Esophagus mucosa (tissue), 1 donor: ENCODE measurements at regions not wholly inside any gene's neighbourhood (a gene's known extent, or its start where the extent isn't known, plus 50 kb on each side); places are given as distances from the start of the nearest gene placed in this dataset.
"Not testable (repeated sequence)": the region's sequence is repeated elsewhere in the genome, so short reads cannot be mapped to it uniquely, and the experiment has no call there.

ENCODE experiments used
- ATAC-seq: fragments of 200-7000 bp; cut with Tn5 transposase; one replicate; pipeline ENCODE4 v1.9.1; 2020
- donor health status: DM: yes; HTN: yes; CAD: no.

GRCh38 chr7:9919-10318, 182.5 kb upstream of the FAM20C start:
- not testable (repeated sequence) for ATAC-seq

- ATAC-seq = peak; percentile 81
Measured at GRCh38 chr7:32565-33280, 159.6 kb upstream of the FAM20C start.

- ATAC-seq = peak; percentile 39
Measured at GRCh38 chr7:35121-35541, 157.2 kb upstream of the FAM20C start.

DNA sequence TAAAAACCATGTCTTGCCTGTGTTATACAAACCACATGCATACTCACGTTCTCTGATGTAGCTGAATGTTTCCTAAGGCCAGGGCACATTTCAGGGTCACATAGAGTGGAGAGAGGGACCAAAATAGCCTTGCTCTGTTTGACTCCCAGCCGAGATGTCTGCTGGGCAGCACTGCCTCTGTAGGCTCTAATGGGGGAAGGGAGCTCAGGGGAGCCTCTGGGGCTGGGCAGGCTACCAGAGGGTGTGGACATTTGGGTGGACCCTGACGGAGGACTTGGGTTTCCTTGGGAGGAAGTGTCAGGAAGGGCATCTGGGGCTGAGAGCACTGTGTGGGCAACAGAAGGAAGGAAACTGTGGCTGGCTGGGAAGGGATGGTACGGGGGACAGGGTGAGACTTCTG, 155.8 kb upstream of the FAM20C start:
- ATAC-seq = not testable (repeated sequence)

DNA sequence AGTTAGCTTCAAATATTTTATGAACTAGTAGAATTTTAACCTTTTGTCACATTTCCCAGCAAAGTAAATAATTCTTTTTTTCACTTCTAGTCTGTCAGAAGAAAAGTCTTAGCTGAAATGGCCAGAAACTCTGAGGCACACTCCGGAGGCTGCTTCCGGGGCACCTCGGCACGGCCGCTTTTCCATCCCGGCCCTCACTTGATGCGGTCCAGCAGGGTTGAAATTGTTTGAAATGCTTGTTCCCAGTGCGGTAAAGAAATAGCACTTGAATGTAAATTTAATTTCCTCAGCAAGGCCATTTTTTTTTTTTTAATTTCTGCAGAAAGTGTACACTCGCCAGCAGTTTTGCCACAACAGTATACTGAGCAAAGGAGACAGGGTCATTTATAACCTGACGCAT, 154.7 kb upstream of the FAM20C start:
- ATAC-seq = not testable (repeated sequence)

GRCh38 chr7:38444-38843, 153.9 kb upstream of the FAM20C start:
- not testable (repeated sequence) for ATAC-seq

- peak; percentile 49 for ATAC-seq
Measured at GRCh38 chr7:39984-40740, 152.2 kb upstream of the FAM20C start.

GRCh38 chr7:40799-41750, 151.3 kb upstream of the FAM20C start:
- ATAC-seq = peak; percentile 57

DNA sequence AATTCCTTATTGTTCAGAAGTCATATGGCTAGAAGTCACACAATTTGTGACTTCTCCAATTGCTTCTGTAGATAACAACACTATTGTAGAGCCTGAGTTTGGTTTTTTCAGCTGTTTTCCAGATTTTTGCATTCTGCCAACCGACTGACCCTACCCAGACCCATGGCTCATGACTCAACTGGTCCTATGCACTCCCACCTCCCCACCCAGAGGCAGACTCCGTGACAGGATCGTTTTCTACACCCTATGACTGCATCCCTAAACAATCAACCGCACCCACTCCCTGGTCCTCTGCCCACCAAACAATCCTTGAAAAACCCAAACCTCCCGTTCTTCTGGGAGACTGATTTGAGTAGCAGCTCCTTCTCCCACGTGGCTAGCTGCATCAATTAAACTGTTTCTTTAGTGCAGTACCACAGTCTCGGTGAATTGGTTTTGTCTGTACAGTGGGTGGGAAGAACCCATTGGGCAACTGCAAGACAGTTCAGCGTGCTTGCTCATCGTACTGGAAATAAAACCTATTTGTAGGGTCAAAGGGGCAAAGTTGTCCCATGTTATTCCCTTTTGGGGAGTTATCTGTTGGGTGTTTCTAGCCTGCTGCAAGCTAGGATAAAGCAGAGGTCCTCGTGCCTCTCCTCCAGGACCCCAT, 150.3 kb upstream of the FAM20C start:
- ATAC-seq = no peak

GRCh38 chr7:43791-44540, 148.4 kb upstream of the FAM20C start:
- no peak for ATAC-seq

DNA sequence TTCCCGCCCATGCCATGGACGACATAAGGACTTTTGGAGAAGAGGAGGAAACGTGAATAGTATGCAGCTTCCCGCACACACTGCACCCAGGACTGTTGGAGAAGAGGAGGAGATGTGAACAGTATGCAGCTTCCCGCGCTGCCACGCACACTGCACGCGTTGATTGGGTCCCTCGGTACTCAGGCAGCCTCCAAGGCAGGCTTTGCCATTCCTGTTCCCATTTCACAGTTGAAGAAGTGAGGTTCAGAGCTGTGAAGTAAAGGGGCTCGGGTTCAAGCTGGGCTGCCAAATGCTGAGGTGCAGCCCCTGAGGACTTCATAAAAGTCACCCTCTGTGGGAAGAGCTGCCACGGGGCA, 147.9 kb upstream of the FAM20C start:
- no peak for ATAC-seq

DNA sequence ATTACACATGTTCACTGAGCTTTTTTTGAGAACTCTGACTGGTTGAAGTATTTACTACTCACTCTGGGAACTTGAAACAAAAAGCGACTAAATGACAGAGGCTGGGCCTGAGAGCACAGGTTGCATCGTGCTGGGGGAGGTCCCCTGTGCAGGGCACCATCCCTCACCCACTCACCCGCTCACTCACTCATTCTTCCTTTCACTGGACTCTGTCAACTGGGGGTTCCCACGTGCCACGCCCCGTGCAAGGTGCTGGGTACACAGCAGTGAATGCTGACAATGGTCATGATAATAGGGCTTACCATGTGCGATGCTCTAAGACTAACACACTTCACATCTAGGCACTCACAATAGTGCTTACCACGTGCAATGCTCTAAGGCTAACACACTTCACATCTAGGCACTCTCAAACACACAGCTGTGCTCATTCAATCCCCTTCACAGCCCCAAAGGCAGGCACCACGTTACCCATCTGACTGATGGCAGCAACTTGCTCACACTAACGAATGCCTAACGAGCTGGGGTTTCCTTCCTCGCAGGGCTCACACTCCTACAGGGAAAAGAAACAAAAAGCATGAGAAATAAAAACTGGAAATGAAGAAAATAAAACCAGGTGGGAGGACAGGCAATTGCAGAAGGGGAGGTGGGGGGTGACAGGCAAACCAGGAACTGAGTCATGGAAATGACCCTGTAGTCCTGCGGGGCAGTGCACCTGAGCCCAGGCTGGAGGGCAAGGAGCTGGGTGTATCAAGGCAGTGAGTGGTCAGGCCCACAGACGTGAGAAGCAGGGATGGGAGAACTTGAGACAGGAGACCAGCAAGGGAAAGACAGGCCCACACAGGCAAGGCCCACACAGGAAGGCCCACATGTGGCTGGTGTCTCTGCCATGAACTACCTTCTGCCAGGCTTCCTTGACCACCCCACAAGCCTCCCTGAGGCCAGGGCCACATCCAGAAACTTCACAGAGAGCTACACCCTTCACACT, 147.0 kb upstream of the FAM20C start:
- ATAC-seq = no peak

DNA sequence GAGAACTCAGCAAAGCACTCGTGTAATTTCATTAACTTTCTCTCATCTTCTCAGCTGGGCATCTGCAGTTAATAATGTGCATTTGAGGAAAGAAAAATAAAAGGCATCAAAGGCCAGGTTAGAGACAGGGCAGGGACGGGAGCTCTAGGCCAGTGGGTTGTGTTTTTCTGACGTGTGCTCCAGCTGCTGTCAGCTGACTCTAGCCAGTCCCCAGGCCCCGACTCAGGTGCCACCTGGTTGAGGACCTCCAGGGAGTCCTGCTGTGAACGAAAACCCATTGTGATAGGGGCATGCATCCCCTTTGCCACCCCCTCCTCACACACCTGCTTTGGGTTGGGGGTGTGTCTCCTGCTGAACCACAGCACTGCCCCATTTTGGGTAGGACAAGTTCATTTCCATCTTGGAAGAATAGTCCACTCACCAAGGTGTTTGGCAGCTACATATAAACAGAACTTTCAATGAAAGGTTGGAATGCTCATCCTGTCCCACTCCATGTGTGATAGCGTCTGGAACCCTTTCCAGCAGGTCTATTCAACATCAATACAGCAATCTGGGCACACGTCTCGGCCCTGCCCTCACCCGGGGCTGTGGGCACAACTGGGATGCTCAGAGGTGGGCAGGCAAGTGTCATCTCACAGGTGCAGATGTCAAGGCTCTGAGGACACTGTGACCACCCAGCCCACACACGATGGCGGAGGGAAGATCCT, 146.1 kb upstream of the FAM20C start:
- ATAC-seq = no peak

DNA sequence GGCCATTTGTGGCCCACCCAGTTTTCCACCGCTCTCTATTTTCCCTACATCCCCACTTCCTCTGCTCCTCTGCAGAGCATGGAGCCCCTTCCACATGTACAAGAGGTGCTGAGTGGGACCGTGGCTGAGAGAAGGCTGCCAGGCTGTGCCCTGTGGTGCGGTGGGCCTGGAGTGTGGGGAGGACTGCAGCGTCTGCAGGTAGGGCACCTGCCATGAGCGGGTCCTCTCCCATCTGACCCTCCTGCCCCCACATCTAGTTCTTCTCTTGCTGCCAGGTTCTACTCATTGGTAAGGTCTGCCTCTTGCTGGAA, 145.6 kb upstream of the FAM20C start:
- no peak for ATAC-seq

DNA sequence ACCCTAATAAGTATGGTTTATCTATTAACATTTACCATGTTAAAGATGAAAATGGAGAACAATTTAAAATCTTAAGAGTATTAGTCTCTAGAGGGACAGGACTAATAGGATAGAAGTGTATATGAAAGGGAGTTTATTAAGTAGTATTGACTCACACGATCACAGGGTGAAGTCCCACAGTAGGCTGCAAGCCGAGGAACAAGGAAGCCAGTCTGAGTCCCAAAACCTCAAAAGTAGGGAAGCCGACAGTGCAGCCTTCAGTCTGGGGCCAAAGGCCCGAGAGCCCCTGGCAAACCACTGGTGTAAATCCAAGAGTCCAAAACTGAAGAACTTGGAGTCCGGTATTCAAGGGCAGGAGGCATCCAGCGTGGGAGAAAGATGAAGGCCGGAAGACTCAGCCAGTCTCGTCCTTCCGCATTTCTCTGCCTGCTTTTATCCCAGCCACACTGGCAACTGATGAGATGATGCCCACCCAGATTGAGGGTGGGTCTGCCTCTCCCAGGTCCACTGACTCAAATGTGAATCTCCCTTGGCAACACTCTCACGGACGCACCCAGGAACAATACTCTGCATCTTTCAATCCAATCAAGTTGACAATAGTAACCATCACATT, 140.8 kb upstream of the FAM20C start:
- ATAC-seq = no peak

- no peak for ATAC-seq
Measured at GRCh38 chr7:52100-52499, 140.3 kb upstream of the FAM20C start.

DNA sequence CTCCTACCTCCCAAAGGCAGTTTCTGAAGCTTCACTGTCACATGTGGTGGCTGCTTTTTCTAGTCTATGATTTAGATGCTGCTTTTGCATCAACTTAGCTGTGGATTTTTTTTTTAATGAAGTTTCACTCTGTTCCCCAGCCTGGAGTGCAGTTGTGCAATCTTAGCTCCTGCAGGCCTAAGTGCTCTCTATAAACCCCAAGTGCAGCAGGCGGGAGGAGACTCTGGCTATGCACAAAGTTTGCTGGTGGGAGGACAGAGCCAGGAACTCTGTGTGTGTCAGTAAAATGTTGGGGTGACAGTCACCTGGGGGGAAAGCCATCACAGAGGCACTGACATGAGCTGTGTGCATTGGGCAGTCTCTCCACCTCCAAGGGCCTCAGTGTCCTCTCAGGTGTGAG, 138.8 kb upstream of the FAM20C start:
- no peak for ATAC-seq

- ATAC-seq = no peak
Measured at GRCh38 chr7:54615-55014, 137.8 kb upstream of the FAM20C start.

GRCh38 chr7:55690-56248, 136.6 kb upstream of the FAM20C start:
- ATAC-seq = no peak
